ENCODE measurements at regions not wholly inside any gene's neighbourhood (a gene's known extent, or its start where the extent isn't known, plus 50 kb on each side); places are given as distances from the start of the nearest gene placed in this dataset.

DNA sequence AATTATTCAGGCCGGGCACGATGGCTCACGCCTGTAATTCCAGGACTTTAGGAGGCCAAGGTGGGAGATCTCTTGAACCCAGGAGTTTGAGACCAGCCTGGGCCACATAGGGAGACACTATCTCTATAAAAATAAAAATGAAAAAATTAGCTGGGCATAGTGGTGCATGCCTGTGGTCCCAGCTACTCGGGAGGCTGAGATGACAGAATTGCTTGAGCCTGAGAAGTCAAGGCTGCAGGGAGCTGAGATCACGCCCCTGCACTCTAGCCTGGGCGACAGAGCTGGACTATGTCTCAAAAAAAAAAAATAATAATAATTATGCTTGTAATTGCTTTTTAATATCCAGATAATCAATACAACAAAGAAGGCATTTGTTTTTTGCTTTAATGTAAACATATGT is 91.3 kb downstream of the RIPK4 start:
- Histone ChIP-seq H3K79me2 (ENCODE audit: insufficient read depth, low read length) (no peaks in the 10 kb centered on the region), H3K27me3 (ENCODE audit: control insufficient read depth in 1 of 2, insufficient read depth in 2 of 2, low read length in 2 of 2) (peaks cover 0 to 10% of the 10 kb centered on the region in 2 experiments; a peak in 2 of 5 replicates), H3K9ac (ENCODE audit: insufficient read depth, low read depth, low read length) (no peak overlapping the region), H2AFZ (ENCODE audit: low read length) (no peak overlapping the region), H4K20me1 (ENCODE audit: insufficient read depth, low read length) (no peaks in the 10 kb centered on the region), H3K27ac (ENCODE audit: extremely low read length, insufficient read depth, low read length) (no peak overlapping the region), H3K9me3 (ENCODE audit: low read length) (no peaks in the 10 kb centered on the region), H3K4me1 (ENCODE audit: insufficient read depth, low read length) (peaks cover 33% of the 10 kb centered on the region), H3K36me3 (replicated peaks in 1 of 2; ENCODE audit: control insufficient read depth in 1 of 2, insufficient read depth in 2 of 2, low read length in 2 of 2) (no peaks in the 10 kb centered on the region), H3K4me3 (replicated peaks in 1 of 3; ENCODE audit: insufficient read depth in 1 of 3, low read depth in 2 of 3, low read length in 3 of 3) (no peak overlapping the region), H3K4me2 (ENCODE audit: low read depth, low read length) (no peak overlapping the region)
- no TSS peak for BruUV-seq (replicated peaks)
- WGBS (ENCODE audit: low lambda C conversion rate): 46% methylated on average over 6 of the region's 6 CpGs
- ChIA-PET POLR2A (interaction anchor here (2.6 kb wide), 1 partner anchor 9 kb away, joined by 6 read pairs; no protein-coding TSS in a partner anchor), CTCF (ENCODE audit: low intra/inter-chr PET ratio, low total read pairs) (no interaction called here)
- FAIRE-seq (no peak), ATAC-seq (no peak), DNase-seq (ENCODE audit: low spot score) (no peak)
- TF ChIP-seq ZNF75D (CRISPR knock-in tag; IDR thresholded peaks at IDR 0.05; ENCODE audit: borderline replicate concordance) (no peak), MED8 (CRISPR knock-in tag; IDR thresholded peaks at IDR 0.05; ENCODE audit: insufficient replicate concordance) (no peak), JDP2 (CRISPR knock-in tag; IDR thresholded peaks at IDR 0.05; ENCODE audit: borderline replicate concordance) (no peak), SP4 (CRISPR knock-in tag; IDR thresholded peaks at IDR 0.05) (no peak), ZNF589 (CRISPR knock-in tag; conservative IDR thresholded peaks at IDR 0.05) (no peak)
- TF ChIP-seq, protein P1, sequence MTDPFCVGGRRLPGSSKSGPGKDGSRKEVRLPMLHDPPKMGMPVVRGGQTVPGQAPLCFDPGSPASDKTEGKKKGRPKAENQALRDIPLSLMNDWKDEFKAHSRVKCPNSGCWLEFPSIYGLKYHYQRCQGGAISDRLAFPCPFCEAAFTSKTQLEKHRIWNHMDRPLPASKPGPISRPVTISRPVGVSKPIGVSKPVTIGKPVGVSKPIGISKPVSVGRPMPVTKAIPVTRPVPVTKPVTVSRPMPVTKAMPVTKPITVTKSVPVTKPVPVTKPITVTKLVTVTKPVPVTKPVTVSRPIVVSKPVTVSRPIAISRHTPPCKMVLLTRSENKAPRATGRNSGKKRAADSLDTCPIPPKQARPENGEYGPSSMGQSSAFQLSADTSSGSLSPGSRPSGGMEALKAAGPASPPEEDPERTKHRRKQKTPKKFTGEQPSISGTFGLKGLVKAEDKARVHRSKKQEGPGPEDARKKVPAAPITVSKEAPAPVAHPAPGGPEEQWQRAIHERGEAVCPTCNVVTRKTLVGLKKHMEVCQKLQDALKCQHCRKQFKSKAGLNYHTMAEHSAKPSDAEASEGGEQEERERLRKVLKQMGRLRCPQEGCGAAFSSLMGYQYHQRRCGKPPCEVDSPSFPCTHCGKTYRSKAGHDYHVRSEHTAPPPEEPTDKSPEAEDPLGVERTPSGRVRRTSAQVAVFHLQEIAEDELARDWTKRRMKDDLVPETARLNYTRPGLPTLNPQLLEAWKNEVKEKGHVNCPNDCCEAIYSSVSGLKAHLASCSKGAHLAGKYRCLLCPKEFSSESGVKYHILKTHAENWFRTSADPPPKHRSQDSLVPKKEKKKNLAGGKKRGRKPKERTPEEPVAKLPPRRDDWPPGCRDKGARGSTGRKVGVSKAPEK (CRISPR knock-in tag; IDR thresholded peaks at IDR 0.05; ENCODE audit: borderline replicate concordance): no peak
- TF ChIP-seq, protein P2, sequence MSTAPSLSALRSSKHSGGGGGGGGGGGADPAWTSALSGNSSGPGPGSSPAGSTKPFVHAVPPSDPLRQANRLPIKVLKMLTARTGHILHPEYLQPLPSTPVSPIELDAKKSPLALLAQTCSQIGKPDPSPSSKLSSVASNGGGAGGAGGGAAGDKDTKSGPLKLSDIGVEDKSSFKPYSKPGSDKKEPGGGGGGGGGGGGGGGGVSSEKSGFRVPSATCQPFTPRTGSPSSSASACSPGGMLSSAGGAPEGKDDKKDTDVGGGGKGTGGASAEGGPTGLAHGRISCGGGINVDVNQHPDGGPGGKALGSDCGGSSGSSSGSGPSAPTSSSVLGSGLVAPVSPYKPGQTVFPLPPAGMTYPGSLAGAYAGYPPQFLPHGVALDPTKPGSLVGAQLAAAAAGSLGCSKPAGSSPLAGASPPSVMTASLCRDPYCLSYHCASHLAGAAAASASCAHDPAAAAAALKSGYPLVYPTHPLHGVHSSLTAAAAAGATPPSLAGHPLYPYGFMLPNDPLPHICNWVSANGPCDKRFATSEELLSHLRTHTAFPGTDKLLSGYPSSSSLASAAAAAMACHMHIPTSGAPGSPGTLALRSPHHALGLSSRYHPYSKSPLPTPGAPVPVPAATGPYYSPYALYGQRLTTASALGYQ (CRISPR knock-in tag; IDR thresholded peaks at IDR 0.05): no peak
- in situ Hi-C loops (cut with HindIII; ENCODE audit: extremely low pct_ligation_motif_present, low pct_unique_long_range_greater_than_20kb): no loop called here
- intact Hi-C loops (cut with micrococcal nuclease; ENCODE audit: unreplicated experiment): no loop called here

Data from HepG2 (cell line).